ENCODE measurements at regions not wholly inside any gene's neighbourhood (a gene's known extent, or its start where the extent isn't known, plus 50 kb on each side); places are given as distances from the start of the nearest gene placed in this dataset.

DNA sequence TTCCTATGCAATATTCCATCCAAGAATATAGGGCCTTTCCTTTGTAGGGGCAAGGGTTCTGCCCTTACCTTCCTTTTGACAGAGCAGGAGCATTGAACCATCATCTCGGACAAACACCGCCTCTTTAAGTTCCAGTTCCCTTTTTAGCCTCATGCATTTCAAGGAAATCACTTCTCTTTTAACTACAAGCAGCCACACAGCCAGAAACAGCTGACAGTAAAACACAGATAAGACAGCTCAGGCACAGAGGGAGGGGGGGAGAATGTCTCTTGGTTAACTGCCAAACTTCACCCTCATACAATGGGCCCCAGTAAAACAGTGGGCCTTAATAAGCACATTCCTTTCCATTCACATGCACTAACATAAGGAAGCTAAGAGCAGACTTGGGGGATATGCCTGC lies 648.3 kb downstream of the GABRG1 start:
- TF ChIP-seq CEBPB (IDR thresholded peaks at IDR 0.05; ENCODE audit: borderline replicate concordance in 1 of 2, low read depth in 2 of 2, low read length in 2 of 2), result no peak
- TF ChIP-seq HDAC2 (IDR thresholded peaks at IDR 0.05), result no peak
- no peak for TF ChIP-seq SMC3 (IDR thresholded peaks at IDR 0.05; ENCODE audit: borderline replicate concordance, low read length)
- TF ChIP-seq EZH2 (IDR thresholded peaks at IDR 0.05; ENCODE audit: borderline replicate concordance, control insufficient read depth, low read depth, low read length), result no peak
- TF ChIP-seq SRF (IDR thresholded peaks at IDR 0.05; ENCODE audit: low read depth in 2 of 2, low read length in 2 of 2), result no peak
- TF ChIP-seq, protein P1, sequence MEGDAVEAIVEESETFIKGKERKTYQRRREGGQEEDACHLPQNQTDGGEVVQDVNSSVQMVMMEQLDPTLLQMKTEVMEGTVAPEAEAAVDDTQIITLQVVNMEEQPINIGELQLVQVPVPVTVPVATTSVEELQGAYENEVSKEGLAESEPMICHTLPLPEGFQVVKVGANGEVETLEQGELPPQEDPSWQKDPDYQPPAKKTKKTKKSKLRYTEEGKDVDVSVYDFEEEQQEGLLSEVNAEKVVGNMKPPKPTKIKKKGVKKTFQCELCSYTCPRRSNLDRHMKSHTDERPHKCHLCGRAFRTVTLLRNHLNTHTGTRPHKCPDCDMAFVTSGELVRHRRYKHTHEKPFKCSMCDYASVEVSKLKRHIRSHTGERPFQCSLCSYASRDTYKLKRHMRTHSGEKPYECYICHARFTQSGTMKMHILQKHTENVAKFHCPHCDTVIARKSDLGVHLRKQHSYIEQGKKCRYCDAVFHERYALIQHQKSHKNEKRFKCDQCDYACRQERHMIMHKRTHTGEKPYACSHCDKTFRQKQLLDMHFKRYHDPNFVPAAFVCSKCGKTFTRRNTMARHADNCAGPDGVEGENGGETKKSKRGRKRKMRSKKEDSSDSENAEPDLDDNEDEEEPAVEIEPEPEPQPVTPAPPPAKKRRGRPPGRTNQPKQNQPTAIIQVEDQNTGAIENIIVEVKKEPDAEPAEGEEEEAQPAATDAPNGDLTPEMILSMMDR (IDR thresholded peaks at IDR 0.05 in 2 of 3, conservative IDR thresholded peaks at IDR 0.05 in 1 of 3; ENCODE audit: control insufficient read depth in 2 of 3, extremely low read depth in 1 of 3, insufficient read depth in 1 of 3, low read depth in 3 of 3, low read length in 3 of 3), result no peak
- TF ChIP-seq, protein P2, sequence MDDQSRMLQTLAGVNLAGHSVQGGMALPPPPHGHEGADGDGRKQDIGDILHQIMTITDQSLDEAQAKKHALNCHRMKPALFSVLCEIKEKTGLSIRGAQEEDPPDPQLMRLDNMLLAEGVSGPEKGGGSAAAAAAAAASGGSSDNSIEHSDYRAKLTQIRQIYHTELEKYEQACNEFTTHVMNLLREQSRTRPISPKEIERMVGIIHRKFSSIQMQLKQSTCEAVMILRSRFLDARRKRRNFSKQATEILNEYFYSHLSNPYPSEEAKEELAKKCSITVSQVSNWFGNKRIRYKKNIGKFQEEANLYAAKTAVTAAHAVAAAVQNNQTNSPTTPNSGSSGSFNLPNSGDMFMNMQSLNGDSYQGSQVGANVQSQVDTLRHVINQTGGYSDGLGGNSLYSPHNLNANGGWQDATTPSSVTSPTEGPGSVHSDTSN (IDR thresholded peaks at IDR 0.05; ENCODE audit: insufficient replicate concordance, low read depth, low read length), result no peak

All from GM12878 (cell line).